Loucy (cell line): ENCODE measurements at regions not wholly inside any gene's neighbourhood (a gene's known extent, or its start where the extent isn't known, plus 50 kb on each side); places are given as distances from the start of the nearest gene placed in this dataset.
"Not testable (repeated sequence)": the region's sequence is repeated elsewhere in the genome, so short reads cannot be mapped to it uniquely, and the experiment has no call there.

ENCODE experiments used
- H2AFZ ChIP-seq: fragments of 200-600 bp; sonication (generic); 2 replicates; pipeline ENCODE4 v1.6.0; 2016; ENCODE audit warnings: antibody characterized with exemption, mild to moderate bottlenecking, low read length, moderate library complexity
- H3F3A ChIP-seq: fragments of 200-600 bp; 2 replicates; pipeline ENCODE4 v1.6.0; 2016; ENCODE audit warnings: antibody characterized with exemption, low read depth, mild to moderate bottlenecking
- H3K27me3 ChIP-seq: fragments of 200-600 bp; sonication (generic); 2 replicates; pipeline ENCODE4 v1.6.1; 2014; ENCODE audit warnings: low read length, mild to moderate bottlenecking; ENCODE audit not compliant: insufficient read depth, poor library complexity, severe bottlenecking
- H3K36me3 ChIP-seq: fragments of 200-600 bp; sonication (generic); 2 replicates; pipeline ENCODE4 v1.6.1; 2016; ENCODE audit warnings: low read length; ENCODE audit not compliant: insufficient read depth
- H3K4me1 ChIP-seq: fragments of 200-600 bp; sonication (generic); 2 replicates; pipeline ENCODE4 v1.5.1; 2014; ENCODE audit warnings: low read length, mild to moderate bottlenecking; ENCODE audit not compliant: insufficient read depth, poor library complexity, severe bottlenecking
- H3K4me2 ChIP-seq: fragments of 200-600 bp; sonication (generic); 2 replicates; pipeline ENCODE4 v1.6.0; 2014; ENCODE audit warnings: antibody characterized with exemption, low read length, low read depth, mild to moderate bottlenecking; ENCODE audit not compliant: poor library complexity, severe bottlenecking
- H3K4me3 ChIP-seq: fragments of 200-600 bp; sonication (generic); 2 replicates; pipeline ENCODE4 v1.5.1; 2014; ENCODE audit warnings: low read length, mild to moderate bottlenecking, mixed read lengths; ENCODE audit not compliant: poor library complexity, severe bottlenecking
- H3K79me2 ChIP-seq: fragments of 200-600 bp; sonication (generic); 2 replicates; pipeline ENCODE4 v1.6.1; 2014; ENCODE audit warnings: low read length; ENCODE audit not compliant: insufficient read depth
- H3K9ac ChIP-seq: fragments of 200-600 bp; sonication (generic); 2 replicates; pipeline ENCODE4 v1.6.0; 2014; ENCODE audit warnings: mild to moderate bottlenecking, low read depth, low read length, moderate library complexity; ENCODE audit not compliant: poor library complexity, severe bottlenecking
- H3K9me2 ChIP-seq: fragments of 200-600 bp; sonication (generic); replicated peaks from 2 replicates; pipeline ENCODE4 v1.6.1; 2016; ENCODE audit warnings: low read depth, low read length, mixed read lengths
- H3K9me3 ChIP-seq: fragments of 200-600 bp; sonication (generic); 2 replicates; pipeline ENCODE4 v1.6.1; 2014; ENCODE audit warnings: mild to moderate bottlenecking, antibody characterized with exemption, low read length, low read depth; ENCODE audit not compliant: insufficient read depth
- H4K20me1 ChIP-seq: fragments of 200-600 bp; sonication (generic); 2 replicates; pipeline ENCODE4 v1.6.0; 2014; ENCODE audit warnings: antibody characterized with exemption, low read length, mild to moderate bottlenecking; ENCODE audit not compliant: insufficient read depth, poor library complexity, severe bottlenecking
- CTCF ChIP-seq: fragments of 200-600 bp; sonication (generic); conservative IDR thresholded peaks from 2 replicates; pipeline ENCODE4 v1.5.1; 2014; ENCODE audit warnings: mild to moderate bottlenecking, antibody characterized with exemption, low read length
- EZH2phosphoT487 ChIP-seq: fragments of 200-600 bp; IDR thresholded peaks from 2 replicates; pipeline ENCODE4 v1.6.1; 2018; ENCODE audit warnings: antibody characterized with exemption, mild to moderate bottlenecking, moderate library complexity, borderline replicate concordance

GRCh38 chr1:221591250-221591649 is 150.6 kb downstream of the DUSP10 start:
- H2AFZ ChIP-seq, H4K20me1 ChIP-seq, H3K9ac ChIP-seq, H3K4me1 ChIP-seq, H3K79me2 ChIP-seq, H3K4me3 ChIP-seq, H3F3A ChIP-seq, H3K27me3 ChIP-seq, H3K4me2 ChIP-seq, H3K36me3 ChIP-seq, H3K9me3 ChIP-seq, H3K9me2 ChIP-seq: not testable (repeated sequence)

- Histone ChIP-seq H3K9me2 (no peaks in the 10 kb centered on the region), H3K9me3 (no peaks in the 10 kb centered on the region), H3K4me1 (no peaks in the 10 kb centered on the region), H3K4me3 (no peak overlapping the region), H3K9ac (no peak overlapping the region), H2AFZ (no peak overlapping the region), H3K79me2 (no peaks in the 10 kb centered on the region), H3K36me3 (no peaks in the 10 kb centered on the region), H4K20me1 (no peaks in the 10 kb centered on the region), H3K27me3 (no peaks in the 10 kb centered on the region), H3K4me2 (no peak overlapping the region), H3F3A (no peaks in the 10 kb centered on the region)
- TF ChIP-seq CTCF (no peak), EZH2phosphoT487 (no peak)
Measured at GRCh38 chr1:221594576-221594975, 147.3 kb downstream of the DUSP10 start.

GRCh38 chr1:221598122-221598521 is 143.8 kb downstream of the DUSP10 start:
- Histone ChIP-seq H3K4me3 (no peak overlapping the region), H2AFZ (no peak overlapping the region), H3K9ac (no peak overlapping the region), H3K9me3 (no peaks in the 10 kb centered on the region), H4K20me1 (no peaks in the 10 kb centered on the region), H3K36me3 (no peaks in the 10 kb centered on the region), H3K4me2 (no peak overlapping the region), H3K79me2 (no peaks in the 10 kb centered on the region), H3F3A (no peaks in the 10 kb centered on the region), H3K27me3 (no peaks in the 10 kb centered on the region), H3K9me2 (no peaks in the 10 kb centered on the region), H3K4me1 (no peaks in the 10 kb centered on the region)
- no peak for TF ChIP-seq EZH2phosphoT487
- no peak for TF ChIP-seq CTCF

GRCh38 chr1:221601166-221601565 is 140.7 kb downstream of the DUSP10 start:
- Histone ChIP-seq H3K4me3 (no peak overlapping the region), H3K79me2 (no peaks in the 10 kb centered on the region), H3K4me1 (no peaks in the 10 kb centered on the region), H3K36me3 (no peaks in the 10 kb centered on the region), H2AFZ (no peak overlapping the region), H3K9ac (no peak overlapping the region), H4K20me1 (no peaks in the 10 kb centered on the region), H3K9me2 (no peaks in the 10 kb centered on the region), H3K4me2 (no peak overlapping the region), H3K9me3 (no peaks in the 10 kb centered on the region), H3K27me3 (no peaks in the 10 kb centered on the region), H3F3A (no peaks in the 10 kb centered on the region)
- TF ChIP-seq CTCF (no peak), EZH2phosphoT487 (no peak)
